PC-9 (cell line): ENCODE measurements at regions not wholly inside any gene's neighbourhood (a gene's known extent, or its start where the extent isn't known, plus 50 kb on each side); places are given as distances from the start of the nearest gene placed in this dataset.

Experiments
- BruUV-seq: library from RNA; stranded (reverse); fragments of 400-500 nt; replicated peaks from 2 replicates; lab custom pipeline; 2021; lab: Mats Ljungman, UMichigan
- CTCF ChIA-PET: fragments of 300-600 bp; sonication (Branson Sonifier 250); formaldehyde crosslinking; loops from one replicate; lab custom pipeline; 2022; ENCODE audit warnings: antibody characterized with exemption; lab: Charles Lee
- POLR2A ChIA-PET: fragments of 300-600 bp; sonication (Branson Sonifier 250); formaldehyde crosslinking; loops from one replicate; lab custom pipeline; 2022; ENCODE audit warnings: antibody characterized with exemption; ENCODE audit not compliant: unreplicated experiment; lab: Charles Lee
- DNase-seq, 2 experiments: peaks; one replicate each; pipeline versions ENCODE4 v3.0.0 to v3.0.0-alpha.2; 2015 to 2022; ENCODE audit warnings: mixed read lengths in 1 of 2
- H2AFZ ChIP-seq: fragments of 200-600 bp; sonication (generic); 2 replicates; pipeline ENCODE4 v1.8.1; 2017; ENCODE audit warnings: antibody characterized with exemption
- H3F3A ChIP-seq: fragments of 200-600 bp; sonication (generic); 2 replicates; pipeline ENCODE4 v1.8.1; 2017; ENCODE audit warnings: antibody characterized with exemption, mild to moderate bottlenecking, low read depth; ENCODE audit not compliant: insufficient read depth
- H3K27ac ChIP-seq: fragments of 200-600 bp; sonication (generic); 2 replicates; pipeline ENCODE4 v1.6.1; 2016; ENCODE audit warnings: mixed run types
- H3K27me3 ChIP-seq: fragments of 200-600 bp; sonication (generic); 2 replicates; pipeline ENCODE4 v1.6.1; 2016; ENCODE audit warnings: low read depth, mixed run types; ENCODE audit not compliant: insufficient read depth
- H3K36me3 ChIP-seq: fragments of 200-600 bp; sonication (generic); 2 replicates; pipeline ENCODE4 v1.6.1; 2016; ENCODE audit warnings: low read depth, mixed run types
- H3K4me1 ChIP-seq: fragments of 200-600 bp; sonication (generic); replicated peaks from 2 replicates; pipeline ENCODE4 v1.6.1; 2016; ENCODE audit warnings: mixed run types; ENCODE audit not compliant: insufficient read depth
- H3K4me2 ChIP-seq: fragments of 200-600 bp; sonication (generic); 2 replicates; pipeline ENCODE4 v1.6.1; 2017; ENCODE audit warnings: mixed run types
- H3K4me3 ChIP-seq: fragments of 200-600 bp; sonication (generic); 2 replicates; pipeline ENCODE4 v1.6.1; 2016; ENCODE audit warnings: mixed run types
- H3K79me2 ChIP-seq: fragments of 200-600 bp; sonication (generic); 2 replicates; pipeline ENCODE4 v1.6.1; 2017; ENCODE audit warnings: low read depth, mixed run types
- H3K9me2 ChIP-seq: fragments of 200-600 bp; sonication (generic); 2 replicates; pipeline ENCODE4 v1.8.1; 2017; ENCODE audit warnings: mild to moderate bottlenecking; ENCODE audit not compliant: insufficient read depth
- H3K9me3 ChIP-seq: fragments of 200-600 bp; sonication (generic); 2 replicates; pipeline ENCODE4 v1.8.1; 2016; ENCODE audit warnings: low read depth; ENCODE audit not compliant: insufficient read depth
- H4K20me1 ChIP-seq: fragments of 200-600 bp; sonication (generic); 2 replicates; pipeline ENCODE4 v1.8.1; 2017; ENCODE audit not compliant: insufficient read depth
- EZH2 ChIP-seq: fragments of 200-600 bp; sonication (generic); IDR thresholded peaks from 2 replicates; pipeline ENCODE4 v1.8.0; 2017; ENCODE audit warnings: antibody characterized with exemption, low read depth
- intact Hi-C: fragments of 100-400 bp; cut with micrococcal nuclease; formaldehyde crosslinking; loops from one replicate; pipeline ENCODE4 v1.10.0; 2022; ENCODE audit not compliant: unreplicated experiment
- TF ChIP-seq, protein P1 (sequence below): fragments of 200-600 bp; sonication (generic); conservative IDR thresholded peaks from 2 replicates; pipeline ENCODE4 v1.6.1; 2017; ENCODE audit warnings: mixed run types, antibody characterized with exemption, mild to moderate bottlenecking, moderate library complexity

DNA sequence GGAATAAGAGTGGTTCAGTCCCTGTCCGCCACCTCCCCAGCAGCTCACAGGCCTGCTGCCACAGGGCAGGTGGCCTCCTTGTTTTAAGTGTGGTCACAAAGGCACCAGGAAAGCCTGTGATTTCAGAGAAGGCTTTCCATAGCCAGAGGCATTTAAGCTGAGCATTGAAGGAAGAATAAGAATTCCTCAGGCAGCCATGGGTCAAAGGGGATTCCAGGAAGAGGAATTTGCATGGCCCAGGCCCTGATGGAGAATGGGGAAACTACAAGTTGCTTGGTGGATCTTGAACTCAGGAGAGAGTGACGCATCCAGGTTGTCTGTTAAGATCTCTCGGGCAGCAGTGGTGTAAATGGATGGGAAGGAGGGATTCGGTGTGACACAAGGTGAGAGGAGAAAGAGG, 66.7 kb downstream of the KLHDC7A start:
- BruUV-seq = no TSS peak
- CTCF ChIA-PET = no interaction called here
- POLR2A ChIA-PET = no interaction called here
- DNase-seq = no peak
- intact Hi-C loops = no loop called here
- H3K79me2 ChIP-seq = no peaks in the 10 kb centered on the region
- no peaks in the 10 kb centered on the region for H3F3A ChIP-seq
- no peaks in the 10 kb centered on the region for H3K4me1 ChIP-seq
- H3K4me2 ChIP-seq = no peak overlapping the region
- no peaks in the 10 kb centered on the region for H3K9me2 ChIP-seq
- TF ChIP-seq, protein P1, sequence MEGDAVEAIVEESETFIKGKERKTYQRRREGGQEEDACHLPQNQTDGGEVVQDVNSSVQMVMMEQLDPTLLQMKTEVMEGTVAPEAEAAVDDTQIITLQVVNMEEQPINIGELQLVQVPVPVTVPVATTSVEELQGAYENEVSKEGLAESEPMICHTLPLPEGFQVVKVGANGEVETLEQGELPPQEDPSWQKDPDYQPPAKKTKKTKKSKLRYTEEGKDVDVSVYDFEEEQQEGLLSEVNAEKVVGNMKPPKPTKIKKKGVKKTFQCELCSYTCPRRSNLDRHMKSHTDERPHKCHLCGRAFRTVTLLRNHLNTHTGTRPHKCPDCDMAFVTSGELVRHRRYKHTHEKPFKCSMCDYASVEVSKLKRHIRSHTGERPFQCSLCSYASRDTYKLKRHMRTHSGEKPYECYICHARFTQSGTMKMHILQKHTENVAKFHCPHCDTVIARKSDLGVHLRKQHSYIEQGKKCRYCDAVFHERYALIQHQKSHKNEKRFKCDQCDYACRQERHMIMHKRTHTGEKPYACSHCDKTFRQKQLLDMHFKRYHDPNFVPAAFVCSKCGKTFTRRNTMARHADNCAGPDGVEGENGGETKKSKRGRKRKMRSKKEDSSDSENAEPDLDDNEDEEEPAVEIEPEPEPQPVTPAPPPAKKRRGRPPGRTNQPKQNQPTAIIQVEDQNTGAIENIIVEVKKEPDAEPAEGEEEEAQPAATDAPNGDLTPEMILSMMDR = no peak
- no peak for TF ChIP-seq EZH2
- no peak overlapping the region for H3K27ac ChIP-seq
- H3K27me3 ChIP-seq = peaks cover 66% of the 10 kb centered on the region
- no peak overlapping the region for H2AFZ ChIP-seq
- no peaks in the 10 kb centered on the region for H3K9me3 ChIP-seq
- H3K36me3 ChIP-seq = no peaks in the 10 kb centered on the region
- H4K20me1 ChIP-seq = no peaks in the 10 kb centered on the region
- no peak overlapping the region for H3K4me3 ChIP-seq

DNA sequence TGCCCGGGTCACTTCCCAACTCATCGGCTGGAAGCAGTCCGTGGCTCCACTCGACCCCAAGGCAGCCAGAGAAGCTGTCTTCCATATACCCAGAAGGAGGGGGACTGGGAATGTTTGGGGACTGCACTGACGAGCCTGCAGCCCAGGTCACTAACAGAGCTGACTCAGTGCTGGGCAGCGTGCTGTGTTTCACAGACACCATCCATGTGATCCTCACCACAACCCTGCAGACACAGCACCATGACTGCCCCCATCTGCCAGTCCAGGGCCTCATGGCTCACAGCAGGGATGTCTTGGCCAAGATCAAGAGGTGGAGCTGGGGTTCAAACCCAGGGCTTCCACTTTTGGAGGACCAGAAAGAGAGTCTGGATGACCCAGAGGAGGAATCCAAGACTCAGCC, 67.9 kb downstream of the KLHDC7A start:
- DNase-seq = no peak
- BruUV-seq = no TSS peak
- Histone ChIP-seq H3K27me3 (peaks cover 64% of the 10 kb centered on the region), H3K4me3 (no peak overlapping the region), H3F3A (no peaks in the 10 kb centered on the region), H3K79me2 (no peaks in the 10 kb centered on the region), H3K36me3 (no peaks in the 10 kb centered on the region), H3K9me3 (no peaks in the 10 kb centered on the region), H3K4me1 (no peaks in the 10 kb centered on the region), H2AFZ (no peak overlapping the region), H3K4me2 (no peak overlapping the region), H3K9me2 (no peaks in the 10 kb centered on the region), H4K20me1 (no peaks in the 10 kb centered on the region), H3K27ac (no peak overlapping the region)
- ChIA-PET CTCF (no interaction called here), POLR2A (no interaction called here)
- intact Hi-C loops = no loop called here
- TF ChIP-seq, protein P1 = no peak
- no peak for TF ChIP-seq EZH2

- Histone ChIP-seq H3K27me3 (peaks cover 64% of the 10 kb centered on the region), H2AFZ (no peak overlapping the region), H3K27ac (no peak overlapping the region), H3K4me2 (no peak overlapping the region), H3K9me3 (no peaks in the 10 kb centered on the region), H3F3A (no peaks in the 10 kb centered on the region), H3K79me2 (no peaks in the 10 kb centered on the region), H3K36me3 (no peaks in the 10 kb centered on the region), H3K4me3 (no peak overlapping the region), H3K9me2 (no peaks in the 10 kb centered on the region), H3K4me1 (no peaks in the 10 kb centered on the region), H4K20me1 (no peaks in the 10 kb centered on the region)
- no TSS peak for BruUV-seq
- intact Hi-C loops = no loop called here
- DNase-seq = no peak
- ChIA-PET POLR2A (interaction anchor here (0.8 kb wide), 1 partner anchor 816 kb away, joined by 6 read pairs; no protein-coding TSS in a partner anchor), CTCF (no interaction called here)
- TF ChIP-seq EZH2 = no peak
- TF ChIP-seq, protein P1 = no peak
Measured at GRCh38 chr1:18549106-18549505, 68.4 kb downstream of the KLHDC7A start.
